GM11168 (cell line): ENCODE measurements at regions not wholly inside any gene's neighbourhood (a gene's known extent, or its start where the extent isn't known, plus 50 kb on each side); places are given as distances from the start of the nearest gene placed in this dataset.
"Not testable (repeated sequence)": the region's sequence is repeated elsewhere in the genome, so short reads cannot be mapped to it uniquely, and the experiment has no call there.

Experiments
- in situ Hi-C: fragments of 300-500 bp; cut with MboI; formaldehyde crosslinking; loops from one replicate; pipeline ENCODE4 v1.12.0; 2022; ENCODE audit warnings: low sequenced_read_pairs; ENCODE audit not compliant: unreplicated experiment

GRCh38 chr7:48992816-48993215, 68.5 kb downstream of the CDC14C start:
- in situ Hi-C loops: no loop called here

GRCh38 chr7:49001610-49002033, 77.3 kb downstream of the CDC14C start:
- in situ Hi-C loops: no loop called here

GRCh38 chr7:49010717-49011116, 86.4 kb downstream of the CDC14C start:
- in situ Hi-C loops: no loop called here

- in situ Hi-C loops: no loop called here
Observed at GRCh38 chr7:49014870-49015269, 90.5 kb downstream of the CDC14C start.

- in situ Hi-C loops: no loop called here
Observed at GRCh38 chr7:49020145-49020544, 95.8 kb downstream of the CDC14C start.

GRCh38 chr7:49022448-49022847, 98.1 kb downstream of the CDC14C start:
- in situ Hi-C loops: no loop called here

GRCh38 chr7:49023345-49024328, 99.3 kb downstream of the CDC14C start:
- in situ Hi-C loops: no loop called here

- in situ Hi-C loops: no loop called here
Observed at GRCh38 chr7:49030221-49030620, 105.9 kb downstream of the CDC14C start.

- in situ Hi-C loops: not testable (repeated sequence)
Observed at GRCh38 chr7:49033140-49033539, 108.8 kb downstream of the CDC14C start.

GRCh38 chr7:49037346-49038210, 113.2 kb downstream of the CDC14C start:
- in situ Hi-C loops: no loop called here

GRCh38 chr7:49038821-49039358, 114.5 kb downstream of the CDC14C start:
- in situ Hi-C loops: no loop called here

- in situ Hi-C loops: no loop called here
Observed at GRCh38 chr7:49060743-49061142, 136.4 kb downstream of the CDC14C start.

GRCh38 chr7:49074538-49074937, 150.2 kb downstream of the CDC14C start:
- in situ Hi-C loops: no loop called here

- in situ Hi-C loops: no loop called here
Observed at GRCh38 chr7:49080896-49081475, 156.6 kb downstream of the CDC14C start.

GRCh38 chr7:49088017-49088416, 163.7 kb downstream of the CDC14C start:
- in situ Hi-C loops: no loop called here

- in situ Hi-C loops: no loop called here
Observed at GRCh38 chr7:49089717-49090116, 165.4 kb downstream of the CDC14C start.

GRCh38 chr7:49091089-49091488, 166.7 kb downstream of the CDC14C start:
- in situ Hi-C loops: no loop called here

GRCh38 chr7:49091519-49091918, 167.2 kb downstream of the CDC14C start:
- in situ Hi-C loops: no loop called here

GRCh38 chr7:49093218-49093617, 168.9 kb downstream of the CDC14C start:
- in situ Hi-C loops: no loop called here

GRCh38 chr7:49094866-49095265, 170.5 kb downstream of the CDC14C start:
- in situ Hi-C loops: no loop called here
